ENCODE measurements at regions not wholly inside any gene's neighbourhood (a gene's known extent, or its start where the extent isn't known, plus 50 kb on each side); places are given as distances from the start of the nearest gene placed in this dataset.

GRCh38 chr3:3278073-3278472, 98.6 kb upstream of the CRBN start:
- no peaks in the 10 kb centered on the region for H3K4me1 Mint-ChIP-seq
- no peak for ATAC-seq (ENCODE audit: low read depth)
- no peak overlapping the region for H3K27ac Mint-ChIP-seq
- H3K4me3 Mint-ChIP-seq, result no peak overlapping the region
- no peaks in the 10 kb centered on the region for H3K36me3 Mint-ChIP-seq (ENCODE audit: low read depth)
- peaks cover 4% of the 10 kb centered on the region for H3K9me3 Mint-ChIP-seq
- DNase-seq, result no peak
- no peak for TF ChIP-seq CTCF (IDR thresholded peaks at IDR 0.05)
- intact Hi-C loops (cut with micrococcal nuclease), result no loop called here
- peaks cover 5% of the 10 kb centered on the region for H3K27me3 Mint-ChIP-seq
- ChIA-PET CTCF (no interaction called here), POLR2A (no interaction called here)

DNA sequence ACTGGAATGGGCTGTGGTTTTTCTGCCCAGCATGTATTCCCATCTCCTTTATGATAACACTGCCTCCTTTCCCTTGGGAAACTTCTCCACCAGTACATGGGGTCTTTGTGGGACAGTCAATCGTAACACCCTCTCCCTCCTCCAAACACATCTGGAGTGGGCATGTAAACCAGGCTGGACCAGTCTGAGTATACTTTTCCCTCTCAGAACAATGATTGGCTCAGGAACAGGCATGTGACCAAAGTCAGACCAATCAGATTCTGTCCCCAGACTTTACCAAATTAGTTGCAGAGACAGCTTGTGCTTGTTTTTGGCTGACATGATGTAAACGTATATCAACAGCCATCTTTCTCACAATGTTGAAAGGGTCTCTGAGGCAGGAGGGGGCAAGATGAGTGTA, 97.1 kb upstream of the CRBN start:
- CTCF ChIA-PET, result no interaction called here
- no peak for DNase-seq
- Mint-ChIP-seq H3K4me1 (no peaks in the 10 kb centered on the region), H3K4me3 (no peak overlapping the region), H3K27me3 (peaks cover 5% of the 10 kb centered on the region), H3K27ac (no peak overlapping the region), H3K9me3 (peaks cover 4% of the 10 kb centered on the region), H3K36me3 (ENCODE audit: low read depth) (no peaks in the 10 kb centered on the region)
- POLR2A ChIA-PET, result no interaction called here
- intact Hi-C loops (cut with micrococcal nuclease), result no loop called here
- no peak for TF ChIP-seq CTCF (IDR thresholded peaks at IDR 0.05)
- ATAC-seq (ENCODE audit: low read depth), result no peak

- Mint-ChIP-seq H3K36me3 (ENCODE audit: low read depth) (no peaks in the 10 kb centered on the region), H3K27ac (no peak overlapping the region), H3K4me1 (no peaks in the 10 kb centered on the region), H3K4me3 (no peak overlapping the region), H3K9me3 (no peaks in the 10 kb centered on the region), H3K27me3 (peaks cover 3% of the 10 kb centered on the region)
- no peak for DNase-seq
- ChIA-PET CTCF (no interaction called here), POLR2A (no interaction called here)
- intact Hi-C loops (cut with micrococcal nuclease), result no loop called here
- ATAC-seq (ENCODE audit: low read depth), result no peak
- no peak for TF ChIP-seq CTCF (IDR thresholded peaks at IDR 0.05)
Observed at GRCh38 chr3:3264796-3265195, 85.3 kb upstream of the CRBN start.

DNA sequence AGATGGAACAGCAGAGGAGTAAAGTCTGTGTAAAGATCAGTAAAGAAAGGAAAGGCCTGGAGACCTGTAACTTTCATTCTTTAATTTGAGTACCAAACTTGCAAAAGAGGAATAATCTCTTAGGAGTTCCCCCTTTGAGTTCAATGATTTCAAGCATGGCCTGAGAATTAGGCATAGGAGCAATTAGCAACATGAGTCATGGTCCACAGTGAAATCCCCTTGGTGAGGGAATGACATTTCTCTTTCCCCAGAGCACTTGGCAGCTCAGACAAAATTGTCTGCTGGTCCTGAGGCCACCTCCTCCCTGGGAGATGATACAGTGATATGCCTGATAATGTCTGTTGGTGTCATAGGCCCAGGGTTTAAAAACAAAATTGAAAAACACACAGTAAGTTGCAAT, 81.4 kb upstream of the CRBN start:
- no peak overlapping the region for H3K27ac Mint-ChIP-seq
- TF ChIP-seq CTCF (IDR thresholded peaks at IDR 0.05), result no peak
- H3K4me3 Mint-ChIP-seq, result no peak overlapping the region
- H3K9me3 Mint-ChIP-seq, result no peaks in the 10 kb centered on the region
- H3K4me1 Mint-ChIP-seq, result no peaks in the 10 kb centered on the region
- ChIA-PET CTCF (no interaction called here), POLR2A (no interaction called here)
- intact Hi-C loops (cut with micrococcal nuclease), result no loop called here
- H3K36me3 Mint-ChIP-seq (ENCODE audit: low read depth), result no peaks in the 10 kb centered on the region
- no peak for ATAC-seq (ENCODE audit: low read depth)
- DNase-seq, result no peak
- no peaks in the 10 kb centered on the region for H3K27me3 Mint-ChIP-seq

- DNase-seq (no peak), ATAC-seq (ENCODE audit: low read depth) (no peak)
- Mint-ChIP-seq H3K4me3 (no peak overlapping the region), H3K36me3 (ENCODE audit: low read depth) (no peaks in the 10 kb centered on the region), H3K4me1 (no peaks in the 10 kb centered on the region), H3K9me3 (no peaks in the 10 kb centered on the region), H3K27me3 (no peaks in the 10 kb centered on the region), H3K27ac (no peak overlapping the region)
- CTCF ChIA-PET, result no interaction called here
- intact Hi-C loops (cut with micrococcal nuclease), result no loop called here
- POLR2A ChIA-PET, result no interaction called here
- TF ChIP-seq CTCF (IDR thresholded peaks at IDR 0.05), result no peak
Observed at GRCh38 chr3:3259181-3259580, 79.7 kb upstream of the CRBN start.
